Astrocyte (in vitro differentiated cells and primary cell): ENCODE measurements at regions not wholly inside any gene's neighbourhood (a gene's known extent, or its start where the extent isn't known, plus 50 kb on each side); places are given as distances from the start of the nearest gene placed in this dataset.

Experiments
- DNase-seq: peaks from one replicate; pipeline ENCODE4 v3.0.0-alpha.2; 2010; ENCODE audit warnings: low read depth
- FAIRE-seq: peaks from 2 replicates; lab custom pipeline; 2011; peaks lifted over from hg19 to GRCh38; lab: Jason Lieb, UNC
- H2AFZ ChIP-seq: 2 replicates; pipeline ENCODE4 v1.6.0; 2012; ENCODE audit warnings: low read depth, low read length, inconsistent platforms
- H3K27ac ChIP-seq: 2 replicates; pipeline ENCODE4 v1.5.1; 2011; ENCODE audit warnings: low read depth, low read length, inconsistent platforms
- H3K27me3 ChIP-seq: 2 replicates; pipeline ENCODE4 v1.6.0; 2011; ENCODE audit warnings: low read length, inconsistent platforms; ENCODE audit not compliant: insufficient read depth
- H3K36me3 ChIP-seq: 2 replicates; pipeline ENCODE4 v1.5.1; 2011; ENCODE audit warnings: low read length, inconsistent platforms; ENCODE audit not compliant: insufficient read depth
- H3K4me1 ChIP-seq: 2 replicates; pipeline ENCODE4 v1.5.1; 2011; ENCODE audit warnings: low read length, inconsistent platforms; ENCODE audit not compliant: insufficient read depth
- H3K4me2 ChIP-seq: 2 replicates; pipeline ENCODE4 v1.6.0; 2012; ENCODE audit warnings: low read length, inconsistent platforms
- H3K4me3 ChIP-seq: 2 replicates; pipeline ENCODE4 v1.5.1; 2011; ENCODE audit warnings: low read depth, mild to moderate bottlenecking, low read length, inconsistent platforms; ENCODE audit not compliant: insufficient read depth
- H3K79me2 ChIP-seq: 2 replicates; pipeline ENCODE4 v1.6.0; 2012; ENCODE audit warnings: mild to moderate bottlenecking, low read length, inconsistent platforms; ENCODE audit not compliant: insufficient read depth
- H3K9ac ChIP-seq: 2 replicates; pipeline ENCODE4 v1.6.0; 2012; ENCODE audit warnings: mild to moderate bottlenecking, low read length, inconsistent platforms
- H3K9me3 ChIP-seq: 2 replicates; pipeline ENCODE4 v1.5.1; 2012; ENCODE audit warnings: low read depth, mild to moderate bottlenecking, low read length, inconsistent platforms; ENCODE audit not compliant: insufficient read depth
- H4K20me1 ChIP-seq: 2 replicates; pipeline ENCODE4 v1.6.0; 2012; ENCODE audit warnings: low read length, inconsistent platforms; ENCODE audit not compliant: insufficient read depth
- H3K27ac Mint-ChIP-seq: one replicate; pipeline ENCODE4 v1.8.0; 2021; ENCODE audit warnings: mild to moderate bottlenecking, mixed read lengths; ENCODE audit not compliant: unreplicated experiment
- H3K27me3 Mint-ChIP-seq: one replicate; pipeline ENCODE4 v1.8.0; 2021; ENCODE audit warnings: low read depth, mixed read lengths; ENCODE audit not compliant: unreplicated experiment
- H3K36me3 Mint-ChIP-seq: one replicate; pipeline ENCODE4 v1.8.0; 2021; ENCODE audit warnings: low read depth, mixed read lengths; ENCODE audit not compliant: unreplicated experiment
- H3K4me1 Mint-ChIP-seq: one replicate; pipeline ENCODE4 v1.8.0; 2021; ENCODE audit warnings: low read depth, mixed read lengths; ENCODE audit not compliant: unreplicated experiment
- H3K4me3 Mint-ChIP-seq: one replicate; pipeline ENCODE4 v1.8.0; 2021; ENCODE audit warnings: mild to moderate bottlenecking, moderate library complexity, mixed read lengths; ENCODE audit not compliant: unreplicated experiment
- H3K9me3 Mint-ChIP-seq: one replicate; pipeline ENCODE4 v1.8.0; 2021; ENCODE audit warnings: mild to moderate bottlenecking, mixed read lengths; ENCODE audit not compliant: unreplicated experiment
- EZH2 ChIP-seq: IDR thresholded peaks from 2 replicates; pipeline ENCODE4 v1.6.1; 2012; ENCODE audit warnings: mild to moderate bottlenecking, low read length, inconsistent platforms; ENCODE audit not compliant: insufficient read depth
- TF ChIP-seq, protein P1 (sequence below): IDR thresholded peaks from 2 replicates; pipeline ENCODE4 v1.5.1; 2011; ENCODE audit warnings: low read depth, mild to moderate bottlenecking, inconsistent platforms, low read length, moderate library complexity; ENCODE audit not compliant: insufficient read depth

- H3K27ac Mint-ChIP-seq: no peak overlapping the region
- H3K4me2 ChIP-seq: no peak overlapping the region
- H2AFZ ChIP-seq: no peak overlapping the region
- DNase-seq (no peak), FAIRE-seq (no peak)
- no peak for TF ChIP-seq EZH2
- TF ChIP-seq, protein P1, sequence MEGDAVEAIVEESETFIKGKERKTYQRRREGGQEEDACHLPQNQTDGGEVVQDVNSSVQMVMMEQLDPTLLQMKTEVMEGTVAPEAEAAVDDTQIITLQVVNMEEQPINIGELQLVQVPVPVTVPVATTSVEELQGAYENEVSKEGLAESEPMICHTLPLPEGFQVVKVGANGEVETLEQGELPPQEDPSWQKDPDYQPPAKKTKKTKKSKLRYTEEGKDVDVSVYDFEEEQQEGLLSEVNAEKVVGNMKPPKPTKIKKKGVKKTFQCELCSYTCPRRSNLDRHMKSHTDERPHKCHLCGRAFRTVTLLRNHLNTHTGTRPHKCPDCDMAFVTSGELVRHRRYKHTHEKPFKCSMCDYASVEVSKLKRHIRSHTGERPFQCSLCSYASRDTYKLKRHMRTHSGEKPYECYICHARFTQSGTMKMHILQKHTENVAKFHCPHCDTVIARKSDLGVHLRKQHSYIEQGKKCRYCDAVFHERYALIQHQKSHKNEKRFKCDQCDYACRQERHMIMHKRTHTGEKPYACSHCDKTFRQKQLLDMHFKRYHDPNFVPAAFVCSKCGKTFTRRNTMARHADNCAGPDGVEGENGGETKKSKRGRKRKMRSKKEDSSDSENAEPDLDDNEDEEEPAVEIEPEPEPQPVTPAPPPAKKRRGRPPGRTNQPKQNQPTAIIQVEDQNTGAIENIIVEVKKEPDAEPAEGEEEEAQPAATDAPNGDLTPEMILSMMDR: no peak
- H4K20me1 ChIP-seq: no peaks in the 10 kb centered on the region
- H3K27ac ChIP-seq: no peak overlapping the region
- no peaks in the 10 kb centered on the region for H3K27me3 Mint-ChIP-seq
- H3K4me1 ChIP-seq: no peaks in the 10 kb centered on the region
- H3K9ac ChIP-seq: no peak overlapping the region
- H3K4me1 Mint-ChIP-seq: no peaks in the 10 kb centered on the region
- H3K4me3 ChIP-seq: no peak overlapping the region
- peaks cover 1% of the 10 kb centered on the region for H3K9me3 Mint-ChIP-seq
- no peaks in the 10 kb centered on the region for H3K36me3 ChIP-seq
- H3K36me3 Mint-ChIP-seq: no peaks in the 10 kb centered on the region
- no peaks in the 10 kb centered on the region for H3K27me3 ChIP-seq
- H3K79me2 ChIP-seq: no peaks in the 10 kb centered on the region
- H3K4me3 Mint-ChIP-seq: no peak overlapping the region
- peaks cover 3% of the 10 kb centered on the region for H3K9me3 ChIP-seq
These were observed 488.1 kb upstream of the GRM3 start for GRCh38 chr7:86155623-86156022.

- Mint-ChIP-seq H3K4me3 (no peak overlapping the region), H3K9me3 (no peaks in the 10 kb centered on the region), H3K27ac (no peak overlapping the region), H3K36me3 (no peaks in the 10 kb centered on the region), H3K4me1 (peaks cover 6% of the 10 kb centered on the region), H3K27me3 (no peaks in the 10 kb centered on the region)
- FAIRE-seq (no peak), DNase-seq (no peak)
- H2AFZ ChIP-seq: no peak overlapping the region
- H3K4me1 ChIP-seq: no peaks in the 10 kb centered on the region
- no peak overlapping the region for H3K4me2 ChIP-seq
- TF ChIP-seq, protein P1: no peak
- TF ChIP-seq EZH2: no peak
- no peaks in the 10 kb centered on the region for H3K79me2 ChIP-seq
- no peaks in the 10 kb centered on the region for H3K9me3 ChIP-seq
- no peak overlapping the region for H3K9ac ChIP-seq
- H3K36me3 ChIP-seq: no peaks in the 10 kb centered on the region
- no peak overlapping the region for H3K27ac ChIP-seq
- no peaks in the 10 kb centered on the region for H4K20me1 ChIP-seq
- H3K27me3 ChIP-seq: no peaks in the 10 kb centered on the region
- no peak overlapping the region for H3K4me3 ChIP-seq
These were observed 490.8 kb upstream of the GRM3 start for GRCh38 chr7:86152926-86153325.

DNA sequence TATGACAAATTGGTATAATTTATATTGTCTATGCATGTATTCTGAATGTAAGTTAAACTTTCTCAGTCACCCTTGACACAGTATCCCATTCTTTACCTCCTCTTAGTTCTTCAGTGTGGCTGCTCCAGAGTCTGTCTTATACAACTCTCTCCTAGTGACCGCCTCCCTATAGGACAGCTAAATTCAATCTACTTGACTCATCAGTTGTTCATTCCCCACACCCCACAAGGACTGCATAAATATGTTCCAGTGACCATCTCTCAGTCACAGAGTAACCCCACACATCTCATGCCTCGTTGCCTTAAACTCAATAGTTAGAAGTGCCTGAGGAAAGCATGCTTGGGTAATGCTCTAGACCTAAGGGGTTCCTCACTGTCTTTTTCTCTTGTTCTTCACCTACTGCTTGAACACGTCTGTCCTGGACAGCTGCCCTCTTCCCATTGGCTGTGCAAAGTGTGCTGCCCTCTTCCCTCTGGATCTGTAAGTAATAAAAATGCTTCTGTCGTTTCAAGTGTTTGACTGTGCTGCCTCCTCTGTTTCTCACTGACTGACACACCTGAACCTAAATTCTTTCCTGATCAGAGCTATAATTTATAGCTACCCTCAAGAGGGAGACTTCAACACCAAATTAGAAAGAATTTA lies 494.6 kb upstream of the GRM3 start:
- Mint-ChIP-seq H3K27ac (no peak overlapping the region), H3K4me3 (no peak overlapping the region), H3K9me3 (no peaks in the 10 kb centered on the region), H3K36me3 (no peaks in the 10 kb centered on the region), H3K4me1 (peaks cover 6% of the 10 kb centered on the region), H3K27me3 (no peaks in the 10 kb centered on the region)
- H3K79me2 ChIP-seq: no peaks in the 10 kb centered on the region
- no peak overlapping the region for H3K4me2 ChIP-seq
- H3K27ac ChIP-seq: no peak overlapping the region
- FAIRE-seq: no peak
- H3K36me3 ChIP-seq: no peaks in the 10 kb centered on the region
- H2AFZ ChIP-seq: no peak overlapping the region
- H3K9me3 ChIP-seq: no peaks in the 10 kb centered on the region
- TF ChIP-seq, protein P1: no peak
- TF ChIP-seq EZH2: no peak
- no peaks in the 10 kb centered on the region for H3K4me1 ChIP-seq
- H3K27me3 ChIP-seq: no peaks in the 10 kb centered on the region
- no peak overlapping the region for H3K4me3 ChIP-seq
- H3K9ac ChIP-seq: no peak overlapping the region
- no peak for DNase-seq
- H4K20me1 ChIP-seq: no peaks in the 10 kb centered on the region
